ENCODE measurements at regions not wholly inside any gene's neighbourhood (a gene's known extent, or its start where the extent isn't known, plus 50 kb on each side); places are given as distances from the start of the nearest gene placed in this dataset.

DNA sequence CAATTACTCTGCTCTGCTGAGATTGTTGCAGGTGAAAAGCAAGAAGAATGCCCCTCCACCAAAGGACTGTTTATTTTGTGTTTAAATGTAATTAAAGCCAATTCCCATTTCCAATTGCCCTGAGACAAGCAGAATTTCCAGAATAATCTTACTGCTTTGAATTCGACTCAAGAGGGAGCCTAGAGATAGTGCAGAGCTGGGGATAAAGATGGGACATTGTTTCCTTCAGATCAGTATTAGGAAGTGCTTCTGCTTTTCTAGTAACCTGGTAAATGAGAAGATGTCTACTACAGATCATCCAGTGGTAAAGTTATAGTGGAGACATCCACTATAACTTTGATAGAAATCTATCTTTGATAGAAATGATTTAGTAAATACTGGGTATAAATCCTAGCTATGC is 326.9 kb downstream of the UBE3D start:
- intact Hi-C loops (cut with DNase I) = no loop called here
- no peak overlapping the region for H3K4me3 ChIP-seq
- DNase-seq (no peak), ATAC-seq (no peak)
- H3K36me3 ChIP-seq = no peaks in the 10 kb centered on the region
- H3K27ac ChIP-seq = no peak overlapping the region
- WGBS, 4 donors = 27 to 33% (median 31%) methylated on average over 1 of the region's 1 CpG
- no peaks in the 10 kb centered on the region for H3K4me1 ChIP-seq
- TF ChIP-seq, protein P1, sequence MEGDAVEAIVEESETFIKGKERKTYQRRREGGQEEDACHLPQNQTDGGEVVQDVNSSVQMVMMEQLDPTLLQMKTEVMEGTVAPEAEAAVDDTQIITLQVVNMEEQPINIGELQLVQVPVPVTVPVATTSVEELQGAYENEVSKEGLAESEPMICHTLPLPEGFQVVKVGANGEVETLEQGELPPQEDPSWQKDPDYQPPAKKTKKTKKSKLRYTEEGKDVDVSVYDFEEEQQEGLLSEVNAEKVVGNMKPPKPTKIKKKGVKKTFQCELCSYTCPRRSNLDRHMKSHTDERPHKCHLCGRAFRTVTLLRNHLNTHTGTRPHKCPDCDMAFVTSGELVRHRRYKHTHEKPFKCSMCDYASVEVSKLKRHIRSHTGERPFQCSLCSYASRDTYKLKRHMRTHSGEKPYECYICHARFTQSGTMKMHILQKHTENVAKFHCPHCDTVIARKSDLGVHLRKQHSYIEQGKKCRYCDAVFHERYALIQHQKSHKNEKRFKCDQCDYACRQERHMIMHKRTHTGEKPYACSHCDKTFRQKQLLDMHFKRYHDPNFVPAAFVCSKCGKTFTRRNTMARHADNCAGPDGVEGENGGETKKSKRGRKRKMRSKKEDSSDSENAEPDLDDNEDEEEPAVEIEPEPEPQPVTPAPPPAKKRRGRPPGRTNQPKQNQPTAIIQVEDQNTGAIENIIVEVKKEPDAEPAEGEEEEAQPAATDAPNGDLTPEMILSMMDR (IDR thresholded peaks at IDR 0.05) = no peak
- no peak for TF ChIP-seq POLR2A (IDR thresholded peaks at IDR 0.05)
- H3K9me3 ChIP-seq = no peaks in the 10 kb centered on the region
- H3K27me3 ChIP-seq = no peaks in the 10 kb centered on the region

DNA sequence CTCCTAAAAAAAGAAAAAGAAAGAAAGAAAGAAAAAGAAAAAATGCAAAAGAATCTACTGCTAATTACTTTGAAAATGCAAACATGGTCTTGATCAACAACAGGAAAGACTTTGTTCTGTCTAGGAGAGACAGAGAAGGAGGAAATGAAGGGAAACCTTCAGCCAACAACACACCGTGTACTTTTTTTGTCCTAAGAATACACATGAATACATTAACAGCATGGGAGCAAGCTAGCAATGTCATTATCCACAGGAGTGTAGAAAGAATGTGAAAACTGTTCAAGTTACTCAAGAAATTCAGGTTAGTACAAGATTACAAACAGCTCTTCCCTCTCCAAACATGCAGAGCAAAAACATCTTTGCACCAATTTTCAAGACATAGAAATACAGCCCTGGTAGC is 326.3 kb downstream of the UBE3D start:
- WGBS, 4 donors = 2 to 12% (median 7%) methylated on average over 1 of the region's 1 CpG
- Histone ChIP-seq H3K4me1 (no peaks in the 10 kb centered on the region), H3K27me3 (no peaks in the 10 kb centered on the region), H3K4me3 (no peak overlapping the region), H3K36me3 (no peaks in the 10 kb centered on the region), H3K9me3 (no peaks in the 10 kb centered on the region), H3K27ac (no peak overlapping the region)
- DNase-seq (no peak), ATAC-seq (no peak)
- TF ChIP-seq, protein P1 (IDR thresholded peaks at IDR 0.05) = no peak
- no peak for TF ChIP-seq POLR2A (IDR thresholded peaks at IDR 0.05)
- intact Hi-C loops (cut with DNase I) = no loop called here

DNA sequence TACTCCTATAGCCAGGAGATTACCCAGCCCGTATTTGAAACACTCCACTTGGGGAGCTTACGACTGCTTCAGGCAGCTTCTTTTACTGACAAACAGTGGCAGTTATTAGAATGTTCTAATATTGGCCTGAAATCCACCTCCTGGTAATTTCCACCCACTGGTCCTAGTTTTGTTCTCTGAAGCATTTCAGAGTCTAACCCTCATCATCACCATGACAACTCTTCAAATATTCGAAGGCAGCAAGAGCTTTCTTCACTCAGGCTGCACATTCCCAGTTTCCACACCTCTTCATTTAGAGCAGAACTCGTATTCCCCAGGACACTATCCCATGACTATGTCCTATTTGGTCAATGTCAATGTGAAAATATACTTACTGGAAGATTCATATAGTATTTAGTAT is 325.6 kb downstream of the UBE3D start:
- Histone ChIP-seq H3K9me3 (no peaks in the 10 kb centered on the region), H3K4me1 (no peaks in the 10 kb centered on the region), H3K4me3 (no peak overlapping the region), H3K36me3 (no peaks in the 10 kb centered on the region), H3K27me3 (no peaks in the 10 kb centered on the region), H3K27ac (no peak overlapping the region)
- DNase-seq (no peak), ATAC-seq (no peak)
- WGBS, 4 donors = 57 to 65% (median 61%) methylated on average over 4 of the region's 4 CpGs
- intact Hi-C loops (cut with DNase I) = no loop called here
- TF ChIP-seq, protein P1 (IDR thresholded peaks at IDR 0.05) = no peak
- TF ChIP-seq POLR2A (IDR thresholded peaks at IDR 0.05) = no peak

DNA sequence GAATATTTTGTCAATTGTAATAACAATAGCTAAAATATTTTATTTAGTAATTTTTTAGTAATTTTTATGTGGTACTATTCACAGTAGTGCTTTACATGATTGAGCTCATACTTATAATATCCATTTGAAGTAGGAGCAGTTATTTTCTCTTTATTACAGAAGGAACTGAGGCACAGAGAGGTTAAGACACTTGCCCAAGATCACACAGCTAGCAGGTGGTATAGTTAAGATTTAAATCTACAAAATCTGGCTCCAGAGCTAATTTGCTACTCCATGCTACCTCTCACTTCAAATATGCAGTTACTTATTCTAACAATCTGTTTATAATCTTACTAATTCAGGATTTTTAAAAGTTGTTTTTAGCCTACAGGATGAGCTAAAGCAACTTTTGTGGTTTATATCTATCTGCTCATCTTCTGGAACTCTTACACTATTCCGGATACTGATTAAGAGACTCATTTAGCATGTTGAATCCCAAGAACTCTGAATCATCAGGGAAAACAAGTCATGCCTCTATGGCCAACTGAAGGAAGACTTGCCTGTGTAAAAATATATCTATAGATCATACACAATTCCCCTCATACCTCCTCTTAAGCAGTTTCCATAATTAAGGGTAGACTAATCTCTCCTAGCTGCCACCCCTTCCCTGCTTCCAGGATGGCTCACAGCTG is 324.2 kb downstream of the UBE3D start:
- H3K27ac ChIP-seq = no peak overlapping the region
- no peaks in the 10 kb centered on the region for H3K4me1 ChIP-seq
- WGBS, 4 donors = 83 to 92% (median 87%) methylated on average over 1 of the region's 1 CpG
- DNase-seq (no peak), ATAC-seq (no peak)
- H3K4me3 ChIP-seq = no peak overlapping the region
- intact Hi-C loops (cut with DNase I) = no loop called here
- H3K9me3 ChIP-seq = no peaks in the 10 kb centered on the region
- H3K27me3 ChIP-seq = no peaks in the 10 kb centered on the region
- TF ChIP-seq, protein P1 (IDR thresholded peaks at IDR 0.05) = no peak
- TF ChIP-seq POLR2A (IDR thresholded peaks at IDR 0.05) = no peak
- H3K36me3 ChIP-seq = no peaks in the 10 kb centered on the region
